ENCODE measurements at regions not wholly inside any gene's neighbourhood (a gene's known extent, or its start where the extent isn't known, plus 50 kb on each side); places are given as distances from the start of the nearest gene placed in this dataset.

DNA sequence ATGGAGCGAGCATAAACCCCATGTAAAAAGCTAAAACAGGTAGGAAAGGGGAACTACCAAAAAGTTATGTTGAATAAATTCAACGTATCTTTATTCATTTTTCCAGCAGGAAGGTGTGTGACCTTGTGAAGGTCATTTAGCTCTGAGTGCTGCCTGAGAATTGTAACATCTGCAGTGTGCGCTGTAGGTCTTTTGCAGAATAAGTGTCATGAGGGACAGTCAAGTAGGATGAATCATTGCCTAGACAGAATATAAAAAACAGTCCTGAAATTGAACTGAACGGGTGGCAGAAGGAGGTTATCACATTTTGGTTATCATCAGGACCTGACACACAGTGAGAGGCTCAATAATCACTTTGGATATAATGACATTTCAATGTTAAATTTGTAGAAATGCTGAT is 334.8 kb upstream of the NOVA1 start:
- DNase-seq = no peak

DNA sequence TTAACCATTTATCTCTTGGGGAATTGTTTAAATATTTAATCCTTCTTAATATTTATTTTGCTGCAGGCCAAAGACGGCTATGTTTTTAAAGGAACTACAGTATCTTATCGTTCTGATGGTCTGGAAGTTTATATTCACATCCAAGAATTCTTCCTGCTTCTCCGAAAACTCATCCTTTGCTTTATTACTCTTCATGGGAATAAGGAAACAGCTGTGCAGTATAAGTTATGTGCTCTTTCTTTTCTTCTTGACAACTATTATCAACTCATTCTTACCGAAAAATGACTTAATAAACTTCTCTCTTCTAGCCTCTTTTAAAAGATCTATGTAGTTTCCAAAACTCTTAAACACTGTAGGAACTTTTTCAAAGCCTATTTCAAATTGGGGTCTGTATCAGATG is 335.6 kb upstream of the NOVA1 start:
- DNase-seq = no peak

DNA sequence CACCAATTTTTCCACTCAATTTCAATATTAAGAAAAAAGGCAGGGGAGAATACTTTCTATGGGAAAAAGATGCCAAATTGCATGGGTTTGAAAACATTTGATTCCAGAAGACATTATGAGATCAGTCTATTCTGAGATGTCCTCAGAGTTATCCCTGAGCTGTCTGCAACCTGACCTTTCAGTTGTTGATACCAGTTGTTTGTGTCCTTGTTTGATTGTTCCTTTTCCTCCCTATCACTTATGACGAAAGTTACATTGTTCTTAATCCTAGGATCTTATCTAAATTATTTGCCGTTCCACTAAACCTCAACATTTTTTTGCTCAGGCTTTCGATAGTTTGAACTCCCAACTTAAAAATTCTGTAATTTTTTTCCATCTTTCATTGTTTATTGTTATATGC is 336.3 kb upstream of the NOVA1 start:
- DNase-seq = no peak

DNA sequence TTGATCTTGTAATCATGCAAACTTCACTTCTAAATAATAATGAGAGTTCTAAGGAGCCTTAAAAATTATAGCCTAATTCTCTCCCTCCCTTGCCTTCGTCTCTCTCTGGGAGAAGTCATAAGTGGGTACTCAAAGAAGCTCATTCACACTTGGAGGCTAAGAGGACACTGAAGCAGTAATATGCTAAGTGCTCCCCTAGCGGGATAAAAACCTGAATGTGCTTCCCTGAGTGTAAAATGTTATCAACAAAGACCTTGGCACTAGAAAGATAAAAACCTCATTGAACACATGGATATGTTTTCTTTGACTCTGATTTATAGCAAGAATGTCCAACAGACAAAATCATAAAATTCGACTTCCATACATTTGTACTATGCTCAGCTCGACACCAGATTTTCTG is 337.9 kb upstream of the NOVA1 start:
- DNase-seq = no peak

DNA sequence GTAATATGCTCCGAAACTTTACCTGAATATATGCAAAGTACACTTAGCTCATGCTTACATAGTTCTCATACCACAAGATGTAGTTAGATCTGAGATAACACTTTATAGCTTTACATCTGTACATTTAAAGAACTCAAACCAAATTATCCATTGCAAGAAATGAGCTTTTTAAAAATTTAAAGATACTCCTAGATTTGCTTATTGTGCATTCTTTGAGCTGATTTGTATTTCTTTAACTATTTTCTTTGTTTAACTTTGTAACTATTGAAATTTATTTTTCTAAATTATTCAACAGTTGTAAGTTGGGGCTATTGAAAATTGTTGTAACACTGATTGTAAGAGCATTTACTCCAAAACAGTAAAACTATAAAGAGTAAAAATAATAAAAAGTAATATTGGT is 340.2 kb upstream of the NOVA1 start:
- no peak for DNase-seq

DNA sequence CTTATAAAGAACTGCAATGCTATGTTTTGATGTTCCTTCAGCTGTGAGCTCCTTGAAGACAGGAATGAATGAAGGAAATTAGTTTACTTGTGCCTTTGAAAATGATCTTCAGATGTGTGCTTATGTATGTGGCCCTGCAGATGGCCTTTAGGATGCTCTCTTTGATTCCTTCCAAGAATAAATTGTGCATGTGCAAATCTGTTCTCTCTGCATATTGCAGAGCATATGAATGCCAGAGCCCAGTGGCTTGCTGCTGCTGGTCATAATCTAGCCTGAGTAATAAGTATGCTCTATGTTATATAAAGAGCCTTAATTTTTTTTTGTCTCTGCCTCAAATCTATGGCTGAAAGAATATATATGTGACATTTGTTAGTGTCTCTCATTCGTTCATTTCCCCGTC is 341.9 kb upstream of the NOVA1 start:
- DNase-seq = no peak

DNA sequence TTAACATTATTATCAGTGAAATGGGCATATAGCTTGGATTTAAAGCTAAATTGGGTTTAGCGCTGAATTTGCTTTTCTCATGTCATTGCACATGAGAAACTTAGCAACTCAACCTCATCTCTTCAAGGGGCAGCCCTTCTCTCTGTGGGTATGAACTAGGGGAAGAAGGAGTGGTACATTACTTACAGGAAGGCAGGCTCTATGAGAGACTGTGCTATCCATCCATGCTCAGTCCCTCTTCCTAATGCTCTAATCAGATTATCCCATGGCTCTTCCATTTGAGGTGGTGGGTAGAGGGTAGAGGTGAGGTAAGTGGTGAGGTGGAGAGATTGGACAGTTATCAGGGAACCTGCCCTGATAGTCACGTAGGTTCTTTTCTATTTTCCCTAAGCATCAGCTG is 343.7 kb upstream of the NOVA1 start:
- no peak for DNase-seq

DNA sequence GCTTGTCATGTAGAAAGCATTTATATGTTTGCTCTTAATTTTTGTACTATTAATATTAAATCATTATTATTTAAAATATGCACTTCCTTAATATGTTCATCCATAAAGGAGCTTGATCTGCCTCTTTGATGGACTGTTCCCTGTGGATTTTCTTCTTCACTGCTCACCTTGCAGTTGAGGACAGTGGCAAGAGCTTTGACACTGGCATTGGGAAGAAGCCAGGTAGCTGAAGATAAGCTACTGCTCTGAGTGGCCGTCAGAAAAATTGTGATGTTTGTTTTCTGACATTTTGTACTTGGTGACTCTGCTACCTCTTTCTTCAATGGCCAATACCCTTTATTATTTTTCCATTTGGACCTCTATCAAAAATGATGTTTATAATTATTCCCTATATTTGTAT is 349.4 kb upstream of the NOVA1 start:
- no peak for DNase-seq

DNA sequence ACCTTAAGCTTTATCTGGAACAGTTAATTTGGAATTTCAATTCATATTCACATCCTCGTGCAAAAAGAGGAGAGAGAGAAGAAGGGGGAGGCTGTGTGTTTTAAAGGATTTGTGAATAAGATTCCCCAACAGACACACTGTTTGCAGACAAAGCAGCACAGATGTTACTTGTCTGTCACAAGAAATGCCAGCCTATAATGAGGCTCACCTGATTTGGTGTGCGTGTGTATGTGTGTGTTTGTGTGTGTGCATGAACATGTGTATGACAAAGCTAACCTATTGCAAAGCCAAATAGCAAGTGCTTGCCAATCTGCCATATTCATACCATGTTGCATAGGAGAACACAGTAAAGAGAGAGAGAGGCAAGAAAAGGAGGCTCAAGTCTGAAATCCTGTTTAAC is 361.6 kb upstream of the NOVA1 start:
- DNase-seq = no peak

DNA sequence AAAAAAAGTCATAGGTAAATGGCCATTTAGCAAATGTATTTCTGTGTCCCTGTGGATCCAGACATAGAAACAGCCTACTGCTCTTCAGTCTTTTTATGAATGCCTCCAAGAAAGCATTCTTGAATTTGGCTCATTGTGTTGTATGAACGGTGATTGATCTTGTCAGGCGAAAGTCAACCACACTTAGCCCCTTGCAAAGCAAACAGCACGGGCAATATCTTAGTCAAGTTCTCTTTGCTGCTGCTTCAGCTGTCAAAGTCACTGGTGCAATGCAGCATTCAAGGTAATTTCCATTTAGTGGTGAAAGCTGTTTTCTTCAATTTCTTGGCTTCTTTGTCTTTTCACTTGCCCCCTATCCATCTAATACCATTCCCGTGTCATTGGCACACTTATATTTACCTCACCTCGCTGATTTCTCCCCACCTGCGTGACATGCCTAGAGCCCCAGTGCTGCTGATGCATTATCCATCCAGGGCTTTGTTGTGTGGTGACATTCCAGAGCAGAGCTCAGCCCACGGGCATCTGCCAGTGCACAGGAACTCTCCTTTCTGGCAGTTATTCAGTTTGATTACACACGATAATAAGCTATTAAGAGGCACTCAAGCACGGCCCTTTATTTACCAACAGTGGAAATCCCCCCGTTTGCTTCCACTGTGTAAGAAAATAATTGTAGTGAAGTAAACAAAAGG is 362.3 kb upstream of the NOVA1 start:
- no peak for DNase-seq

DNA sequence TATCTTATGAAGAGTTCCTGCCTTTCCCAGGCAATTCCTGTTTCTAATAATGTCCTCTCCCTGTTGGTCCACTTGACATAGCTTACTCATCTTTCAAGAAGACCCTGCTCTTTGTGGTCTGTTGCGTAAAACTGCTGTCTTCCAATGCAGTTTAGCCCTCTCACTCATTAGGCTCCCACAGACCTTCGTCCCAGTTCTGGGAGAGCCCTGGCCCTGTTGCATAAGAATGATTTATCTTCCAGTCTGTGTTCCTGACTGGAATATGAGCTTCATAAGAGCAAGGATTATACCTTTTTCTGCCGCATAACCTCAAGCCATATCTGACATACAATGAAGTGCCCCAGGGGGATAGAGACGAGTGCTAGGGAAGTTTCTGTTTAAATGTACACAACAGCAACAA is 365.9 kb upstream of the NOVA1 start:
- DNase-seq = no peak

DNA sequence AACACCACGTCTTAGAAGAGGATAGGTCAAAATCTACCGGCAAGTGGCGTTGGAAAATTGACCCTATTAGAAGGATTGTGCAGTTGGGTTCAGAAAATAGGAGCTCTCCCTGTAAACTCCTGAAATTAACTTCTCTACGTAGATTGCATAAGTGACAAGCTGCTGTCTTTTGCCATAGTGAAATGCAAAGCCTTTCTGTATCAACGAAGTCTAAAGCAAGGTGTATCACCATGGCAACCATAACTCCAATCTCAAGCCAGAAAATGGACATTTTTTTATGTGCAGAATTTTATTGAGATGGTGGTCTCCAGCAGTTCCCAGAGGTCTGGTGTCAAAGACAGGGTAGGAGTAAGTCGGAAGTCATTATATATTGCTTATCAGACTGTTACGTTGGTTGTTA is 367.7 kb upstream of the NOVA1 start:
- no peak for DNase-seq

DNA sequence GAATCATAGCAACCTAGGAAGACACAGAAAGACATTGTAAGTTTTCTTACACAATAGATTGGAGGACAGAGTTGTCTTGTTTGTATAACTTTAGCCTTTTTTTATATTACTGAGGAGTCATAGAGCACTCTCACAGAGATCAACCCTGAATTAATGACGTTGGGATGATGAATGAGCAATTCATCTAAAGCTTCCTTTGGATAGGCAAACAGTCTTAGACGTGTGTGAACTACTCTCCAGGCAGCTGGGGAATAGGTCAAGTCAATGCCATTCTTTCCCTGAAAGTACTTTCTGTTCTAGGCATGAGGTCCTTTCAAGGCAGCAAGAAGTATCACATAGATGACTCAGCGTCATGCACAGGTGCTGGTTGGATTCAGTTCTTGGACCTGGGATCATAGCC is 369.1 kb upstream of the NOVA1 start:
- no peak for DNase-seq

DNA sequence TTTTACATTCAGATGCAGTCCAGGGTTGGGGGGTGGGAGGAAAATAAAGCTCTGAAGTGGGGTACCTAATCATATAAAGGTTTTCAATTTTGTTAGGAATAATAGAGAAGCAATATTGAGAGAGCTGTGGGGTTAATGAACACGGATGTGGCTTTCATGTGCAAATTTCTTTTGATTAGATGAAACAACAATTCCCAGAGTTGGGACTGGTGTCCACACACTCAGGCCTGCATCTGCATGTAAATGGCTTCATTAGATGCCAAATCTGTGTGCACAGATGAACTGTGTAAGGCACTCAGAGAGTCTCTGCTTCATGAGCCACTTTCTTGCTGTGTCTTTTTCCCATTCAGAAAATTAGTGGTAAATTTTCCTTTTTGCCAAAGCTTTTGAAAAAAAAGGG is 377.1 kb upstream of the NOVA1 start:
- DNase-seq = no peak

DNA sequence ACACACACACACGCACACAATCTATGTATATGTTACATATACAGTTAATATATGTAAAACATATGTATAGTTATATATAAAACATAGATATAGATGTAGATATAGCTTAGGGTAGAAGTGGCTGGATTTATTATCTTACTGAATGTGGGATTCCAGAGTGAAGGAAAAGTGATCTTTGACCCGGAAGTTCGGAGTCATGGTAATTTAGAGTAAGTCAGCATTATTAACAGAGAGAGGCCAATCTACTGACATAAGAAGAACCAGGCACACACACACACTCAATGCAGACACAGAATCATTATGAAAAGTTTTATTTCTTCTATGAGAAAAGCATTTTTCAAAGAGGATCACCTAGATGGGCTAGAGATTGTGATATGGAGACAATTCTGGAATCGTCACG is 384.2 kb upstream of the NOVA1 start:
- no peak for DNase-seq

DNA sequence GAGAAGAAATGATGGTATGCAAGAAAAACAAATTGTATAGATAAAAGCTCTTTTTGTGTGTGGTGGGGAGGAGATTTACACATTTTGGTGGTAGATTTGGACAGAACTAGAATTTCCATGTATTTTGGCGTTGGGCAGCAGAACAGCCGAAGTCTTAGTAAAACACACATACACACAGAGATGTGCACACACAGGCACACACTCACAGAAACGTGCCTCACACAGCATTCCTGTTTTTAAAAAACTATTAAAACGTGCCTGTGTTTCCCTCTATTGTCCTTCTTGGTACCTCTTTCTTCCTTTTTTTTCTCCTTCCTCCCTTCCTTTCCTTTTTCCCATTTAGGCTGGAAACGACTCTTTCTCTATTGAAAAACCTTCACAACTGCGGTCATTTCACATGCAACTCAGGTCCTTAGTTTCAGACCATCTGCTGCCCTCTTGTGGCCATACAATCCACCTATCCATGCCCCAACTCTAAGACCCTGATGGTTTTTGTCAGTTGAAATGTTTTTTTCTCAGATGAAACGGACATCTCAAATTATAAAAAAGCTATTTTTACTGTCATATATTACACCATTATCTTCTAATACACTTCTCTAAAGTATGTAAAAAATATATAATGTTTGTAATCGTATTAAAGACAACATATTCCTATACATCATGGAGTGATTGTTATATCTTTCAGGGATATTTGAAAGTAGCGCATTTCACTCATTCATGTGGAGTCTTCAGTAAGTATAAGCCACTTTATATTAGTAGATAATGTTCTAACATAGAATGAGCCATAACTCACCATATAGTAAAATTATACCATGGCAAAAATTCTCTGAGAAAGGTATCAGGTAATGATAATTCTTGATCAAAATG is 386.7 kb upstream of the NOVA1 start:
- DNase-seq = peak; percentile 9 to 19

DNA sequence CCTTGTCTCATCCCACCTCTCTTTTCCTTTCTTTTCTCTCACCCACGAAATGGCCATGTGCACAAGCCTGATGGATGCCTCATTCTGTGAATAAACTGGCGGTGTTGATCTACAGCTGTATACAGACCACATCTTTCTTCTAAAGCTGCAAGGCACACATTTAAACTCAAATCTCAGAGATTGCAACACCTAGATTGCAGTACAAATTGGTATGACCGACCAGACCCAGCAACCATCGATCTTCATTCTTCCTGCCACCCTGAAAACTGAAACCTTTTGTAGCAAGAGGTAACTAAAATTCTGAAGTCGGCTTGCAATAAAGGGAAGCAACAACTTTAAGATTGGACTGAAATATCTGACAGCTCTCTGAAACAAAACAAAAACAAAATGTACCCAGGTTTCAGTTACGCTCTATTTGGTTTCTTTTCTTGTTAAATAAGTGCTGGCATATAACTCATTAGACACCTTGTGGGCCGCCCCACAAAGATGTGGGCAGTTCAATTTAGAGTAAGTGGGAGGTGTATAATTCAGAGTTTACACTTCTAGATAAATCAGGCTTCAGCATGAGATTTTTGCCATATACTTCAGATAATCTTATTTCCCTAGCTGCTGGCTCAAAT is 390.0 kb upstream of the NOVA1 start:
- DNase-seq = no peak

DNA sequence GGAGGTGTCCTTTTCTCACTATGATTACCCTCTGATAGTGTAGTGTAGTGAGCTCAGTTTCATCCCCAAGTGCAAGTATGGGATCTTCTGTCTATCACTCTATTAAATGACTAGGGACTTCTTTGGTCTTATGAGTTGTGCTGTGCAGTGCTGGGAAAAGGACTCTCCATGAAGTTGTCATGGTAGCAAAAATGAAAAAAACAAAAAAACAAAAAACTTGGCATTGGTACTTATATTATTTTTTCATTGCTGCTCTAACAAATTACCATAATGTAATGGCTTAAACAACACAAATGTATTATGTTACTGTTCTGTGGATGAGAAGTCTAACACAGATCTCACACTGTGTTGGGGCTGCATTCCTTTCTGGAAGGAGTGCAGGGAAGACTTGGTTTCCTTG is 393.1 kb upstream of the NOVA1 start:
- no peak for DNase-seq

DNA sequence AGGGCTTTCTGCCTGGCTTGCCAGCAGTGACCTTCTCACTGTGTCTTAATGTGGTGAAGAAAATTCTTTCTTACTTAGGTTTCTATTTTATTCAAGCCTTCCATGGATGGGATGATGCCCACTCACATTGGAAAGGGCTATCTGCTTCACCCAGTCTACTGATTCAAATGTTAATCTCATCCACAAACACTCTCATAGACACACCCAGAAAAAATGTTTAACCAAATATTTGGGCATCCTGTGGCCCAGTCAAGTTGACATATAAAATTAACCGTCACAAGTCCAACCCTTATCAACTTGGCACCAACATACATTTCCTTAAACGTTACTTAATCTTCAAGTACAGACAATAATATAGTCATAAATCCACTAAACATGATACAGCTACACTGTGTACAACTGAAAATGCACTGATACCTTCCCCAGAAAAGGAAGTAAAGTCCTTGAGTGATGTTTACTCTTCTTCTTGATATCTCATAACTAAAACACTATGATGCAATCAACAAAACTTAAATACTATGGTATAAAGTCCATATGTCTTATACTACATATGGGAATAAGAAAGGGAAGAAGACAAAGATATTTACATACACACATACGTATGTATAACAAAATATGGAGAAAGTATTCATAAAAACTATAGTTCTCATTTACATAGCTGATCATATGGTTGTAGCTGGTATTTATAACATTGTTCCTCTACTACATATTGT is 394.7 kb upstream of the NOVA1 start:
- no peak for DNase-seq

DNA sequence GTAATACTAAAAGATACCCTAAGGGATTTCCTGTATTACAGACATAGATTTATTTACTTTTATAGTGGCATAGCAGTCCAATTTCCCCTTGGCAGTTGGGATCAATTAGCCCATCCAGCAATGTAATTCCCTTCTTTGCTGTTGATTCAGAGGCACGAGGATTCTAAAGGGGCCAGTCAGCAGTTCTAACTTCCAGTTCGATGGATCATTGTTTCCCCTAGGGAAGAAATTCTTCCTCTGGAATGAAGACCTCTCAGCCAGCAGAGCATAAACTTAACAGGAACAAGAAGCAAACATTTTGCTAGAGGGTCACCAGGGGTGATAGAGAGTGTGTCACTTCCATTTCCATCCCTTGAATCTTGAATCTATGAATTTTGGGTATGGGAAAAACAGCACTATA is 395.7 kb upstream of the NOVA1 start:
- DNase-seq = no peak

DNA sequence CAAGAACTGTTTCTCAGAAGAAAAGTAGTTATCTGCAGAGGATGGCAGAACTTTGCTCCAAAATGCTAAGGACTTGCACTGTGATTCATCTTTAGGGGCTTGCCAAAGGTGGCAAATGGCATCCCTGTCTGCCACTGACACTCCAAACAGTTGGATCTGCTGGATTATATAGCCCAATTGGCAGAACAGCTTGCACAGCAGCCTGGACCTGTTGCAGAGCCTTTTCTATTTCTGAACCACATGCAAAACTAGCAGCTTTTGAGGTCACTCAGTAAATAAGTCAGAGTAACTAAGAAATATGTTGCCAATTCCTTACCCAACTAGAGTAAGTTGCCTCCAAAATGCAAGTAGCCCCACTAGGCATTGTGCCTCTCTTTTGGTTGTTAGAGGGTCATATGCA is 397.5 kb upstream of the NOVA1 start:
- DNase-seq = no peak

DNA sequence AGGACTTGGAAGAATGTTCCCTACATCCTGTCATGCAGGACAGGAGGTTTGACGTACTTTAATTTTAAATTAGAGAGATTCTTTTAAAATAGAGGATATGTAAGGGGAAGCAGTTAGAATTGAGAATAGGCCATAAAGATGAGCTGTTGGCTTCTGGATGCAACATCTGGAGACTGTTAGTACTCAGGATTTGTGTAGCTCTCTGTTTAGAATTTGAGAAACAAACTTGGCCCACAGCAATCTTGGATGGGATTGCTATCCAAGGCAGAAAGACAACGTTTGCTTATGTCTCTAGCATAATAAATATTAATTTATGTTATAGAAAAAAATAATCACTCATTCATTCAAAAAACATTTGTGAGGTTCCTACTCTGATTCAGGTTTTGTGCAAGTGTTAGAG is 398.4 kb upstream of the NOVA1 start:
- DNase-seq = no peak

DNA sequence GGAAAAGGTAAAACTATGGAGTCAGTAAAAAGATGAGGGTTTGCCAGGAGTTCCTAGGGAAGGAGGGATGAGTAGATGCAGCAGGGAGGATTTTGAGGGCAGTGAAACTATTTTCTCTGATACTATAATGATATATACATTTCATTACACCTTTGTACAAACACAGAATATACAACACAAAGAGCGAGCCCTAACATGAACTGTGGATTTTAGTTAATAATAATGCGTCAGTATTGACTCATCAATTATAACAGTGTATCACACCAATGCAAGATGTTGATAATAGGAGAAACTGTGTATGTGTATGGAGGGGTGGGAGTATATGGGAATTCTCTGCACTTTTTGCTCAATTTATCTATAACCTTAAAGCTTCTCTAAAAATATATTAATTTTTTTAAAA is 404.3 kb upstream of the NOVA1 start:
- DNase-seq = no peak

DNA sequence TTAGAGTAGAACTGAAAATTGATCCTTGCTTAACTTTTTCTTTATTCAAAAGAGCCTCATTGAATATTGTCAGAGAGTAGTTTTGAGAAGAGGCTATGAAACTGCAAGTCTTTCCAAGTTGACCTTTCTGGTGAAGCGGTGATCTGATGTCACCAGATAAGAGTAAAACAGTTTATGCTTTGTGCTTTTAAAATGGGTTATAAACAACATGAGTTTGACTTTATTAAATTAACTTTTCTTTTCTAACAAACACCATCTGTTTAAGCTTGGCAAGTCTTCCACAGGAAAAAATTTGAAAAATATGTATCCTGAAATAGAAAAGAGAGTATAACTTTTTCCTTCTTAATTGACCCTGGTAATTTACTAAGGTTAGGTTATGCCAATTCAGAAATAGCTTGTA is 408.7 kb upstream of the NOVA1 start:
- no peak for DNase-seq

Measured in AML-193 (cell line).